ENCODE measurements at regions not wholly inside any gene's neighbourhood (a gene's known extent, or its start where the extent isn't known, plus 50 kb on each side); places are given as distances from the start of the nearest gene placed in this dataset.

- TF ChIP-seq POLR2A (IDR thresholded peaks at IDR 0.05; ENCODE audit: low read depth, low read length) (no peak), MAFK (IDR thresholded peaks at IDR 0.05; ENCODE audit: low read depth, low read length) (no peak), CTCF (conservative IDR thresholded peaks at IDR 0.05; ENCODE audit: low read depth, low read length) (no peak), FOS (IDR thresholded peaks at IDR 0.05; ENCODE audit: low read depth, low read length) (no peak), RFX5 (IDR thresholded peaks at IDR 0.05; ENCODE audit: low read depth, low read length) (no peak), SMC3 (IDR thresholded peaks at IDR 0.05; ENCODE audit: low read depth, low read length) (no peak), RAD21 (IDR thresholded peaks at IDR 0.05; ENCODE audit: low read length) (no peak), CEBPB (IDR thresholded peaks at IDR 0.05; ENCODE audit: low read depth, low read length) (no peak), BHLHE40 (IDR thresholded peaks at IDR 0.05; ENCODE audit: low read depth, low read length) (no peak), RCOR1 (IDR thresholded peaks at IDR 0.05; ENCODE audit: insufficient replicate concordance, low read length) (no peak)
Measured at GRCh38 chr10:124289851-124290795, 128.6 kb downstream of the OAT start.
